SK-N-SH (cell line): ENCODE measurements at regions not wholly inside any gene's neighbourhood (a gene's known extent, or its start where the extent isn't known, plus 50 kb on each side); places are given as distances from the start of the nearest gene placed in this dataset.

ENCODE experiments used
- CTCF ChIA-PET: fragments of 300-600, 350-600 bp; formaldehyde crosslinking; extraction: SDS; loops from one replicate; lab custom pipeline; 2021; lab: Yijun Ruan, JAX
- POLR2A ChIA-PET: fragments of 350-600 bp; sonication (Branson Sonifier 250); formaldehyde crosslinking; extraction: SDS; loops from one replicate; lab custom pipeline; 2020; ENCODE audit warnings: antibody characterized with exemption, inconsistent platforms; lab: Yijun Ruan, JAX
- DNase-seq: peaks from one replicate; pipeline ENCODE4 v3.0.0; 2012
- H2AFZ ChIP-seq: fragments of 200-600 bp; sonication (generic); 2 replicates; pipeline ENCODE4 v1.8.1; 2016; ENCODE audit warnings: antibody characterized with exemption, mild to moderate bottlenecking, low read depth
- H3F3A ChIP-seq: fragments of 200-600 bp; sonication (generic); replicated peaks from 2 replicates; pipeline ENCODE3; 2016; ENCODE audit warnings: antibody characterized with exemption, mild to moderate bottlenecking; ENCODE audit not compliant: insufficient read depth
- H3K27ac ChIP-seq, 2 experiments: fragments of 200-500 bp in 1 of 2; fragments of 200-600 bp in 1 of 2; sonication (Bioruptor generic) in 1 of 2; sonication (generic), shearing (Covaris generic) in 1 of 2; 2 replicates each; pipeline versions ENCODE4 v1.5.1 to v1.6.1; 2014 to 2016; ENCODE audit warnings: low read depth in 2 of 2, inconsistent platforms in 1 of 2, low read length in 1 of 2, mild to moderate bottlenecking in 1 of 2, mixed read lengths in 1 of 2
- H3K27me3 ChIP-seq: fragments of 200-600 bp; sonication (generic), shearing (Covaris generic); 2 replicates; pipeline ENCODE4 v1.6.1; 2016; ENCODE audit warnings: mixed run types; ENCODE audit not compliant: insufficient read depth
- H3K36me3 ChIP-seq, 2 experiments: fragments of 200-500 bp in 1 of 2; fragments of 200-600 bp in 1 of 2; sonication (Bioruptor generic) in 1 of 2; sonication (generic) in 1 of 2; replicated peaks in 1 of 2; 2 replicates each; pipeline versions ENCODE3 to v1.5.1; 2014 to 2016; ENCODE audit warnings: low read length in 1 of 2, mild to moderate bottlenecking in 1 of 2; ENCODE audit not compliant: insufficient read depth in 2 of 2, control insufficient read depth in 1 of 2
- H3K4me1 ChIP-seq, 2 experiments: fragments of 200-500 bp in 1 of 2; fragments of 200-600 bp in 1 of 2; sonication (Bioruptor generic) in 1 of 2; sonication (generic), shearing (Covaris generic) in 1 of 2; 2 replicates each; pipeline versions ENCODE4 v1.5.1 to v1.6.1; 2014 to 2016; ENCODE audit warnings: low read depth in 1 of 2, low read length in 1 of 2, mixed run types in 1 of 2; ENCODE audit not compliant: insufficient read depth in 2 of 2, control insufficient read depth in 1 of 2
- H3K4me2 ChIP-seq: fragments of 200-600 bp; sonication (generic), shearing (Covaris generic); 2 replicates; pipeline ENCODE4 v1.6.1; 2017; ENCODE audit warnings: mixed run types
- H3K4me3 ChIP-seq, 2 experiments: fragments of 200-500 bp in 1 of 2; fragments of 200-600 bp in 1 of 2; sonication (Bioruptor generic) in 1 of 2; sonication (generic), shearing (Covaris generic) in 1 of 2; 2 replicates each; pipeline versions ENCODE4 v1.5.1 to v1.8.1; 2014 to 2016; ENCODE audit warnings: low read depth in 2 of 2, inconsistent platforms in 1 of 2, low read length in 1 of 2, mild to moderate bottlenecking in 1 of 2, mixed read lengths in 1 of 2, moderate library complexity in 1 of 2
- H3K79me2 ChIP-seq: fragments of 200-600 bp; sonication (generic); 2 replicates; pipeline ENCODE4 v1.8.1; 2017; ENCODE audit warnings: mild to moderate bottlenecking; ENCODE audit not compliant: insufficient read depth
- H3K9ac ChIP-seq: fragments of 200-600 bp; sonication (generic); 2 replicates; pipeline ENCODE4 v1.6.1; 2017; ENCODE audit warnings: mixed run types
- H3K9me2 ChIP-seq: fragments of 200-600 bp; sonication (generic); 2 replicates; pipeline ENCODE4 v1.6.1; 2017; ENCODE audit warnings: mixed run types
- H3K9me3 ChIP-seq: fragments of 200-600 bp; sonication (generic); 2 replicates; pipeline ENCODE4 v1.6.1; 2017; ENCODE audit warnings: mixed run types, mild to moderate bottlenecking, moderate library complexity
- H4K20me1 ChIP-seq: fragments of 200-600 bp; sonication (generic); 2 replicates; pipeline ENCODE4 v1.6.1; 2017; ENCODE audit warnings: mild to moderate bottlenecking, mixed run types; ENCODE audit not compliant: insufficient read depth
- EP300 ChIP-seq, 2 experiments: IDR thresholded peaks; 2 replicates each; pipeline versions ENCODE4 v1.4.0 to v1.6.1; 2012; ENCODE audit warnings: borderline replicate concordance in 1 of 2, low read depth in 1 of 2, low read length in 1 of 2
- FOXM1 ChIP-seq: IDR thresholded peaks from 2 replicates; pipeline ENCODE4 v1.4.0; 2012; ENCODE audit warnings: low read depth, mild to moderate bottlenecking
- GABPA ChIP-seq: IDR thresholded peaks from 2 replicates; pipeline ENCODE4 v1.4.0; 2012; ENCODE audit warnings: low read depth, mild to moderate bottlenecking
- GATA2 ChIP-seq: sonication (generic); formaldehyde crosslinking; IDR thresholded peaks from 2 replicates; pipeline ENCODE4 v1.5.0; 2020; ENCODE audit warnings: mild to moderate bottlenecking, missing genetic modification reagents
- MAX ChIP-seq: IDR thresholded peaks from 2 replicates; pipeline ENCODE4 v1.4.0; 2012; ENCODE audit warnings: low read depth
- NRF1 ChIP-seq: IDR thresholded peaks from 2 replicates; pipeline ENCODE4 v1.6.1; 2012; ENCODE audit warnings: low read depth, mild to moderate bottlenecking, low read length
- RAD21 ChIP-seq: IDR thresholded peaks from 2 replicates; pipeline ENCODE4 v1.6.1; 2012; ENCODE audit warnings: mild to moderate bottlenecking, low read length
- RXRA ChIP-seq: IDR thresholded peaks from 2 replicates; pipeline ENCODE4 v1.4.0; 2012; ENCODE audit warnings: low read depth, mild to moderate bottlenecking, borderline replicate concordance
- SMC3 ChIP-seq: IDR thresholded peaks from 2 replicates; pipeline ENCODE4 v1.6.1; 2012; ENCODE audit warnings: low read depth, low read length, improper control_type of control experiment
- TAF1 ChIP-seq: IDR thresholded peaks from 2 replicates; pipeline ENCODE4 v1.6.1; 2012; ENCODE audit warnings: low read depth, mild to moderate bottlenecking, low read length, moderate library complexity, borderline replicate concordance
- TCF12 ChIP-seq: IDR thresholded peaks from 2 replicates; pipeline ENCODE4 v1.4.0; 2012
- TEAD4 ChIP-seq: IDR thresholded peaks from 2 replicates; pipeline ENCODE4 v1.4.0; 2012; ENCODE audit warnings: mild to moderate bottlenecking, borderline replicate concordance; ENCODE audit not compliant: insufficient read depth
- YY1 ChIP-seq: IDR thresholded peaks from 2 replicates; pipeline ENCODE4 v1.4.0; 2012; ENCODE audit warnings: low read depth, mild to moderate bottlenecking
- ZBTB33 ChIP-seq: IDR thresholded peaks from 2 replicates; pipeline ENCODE4 v1.4.0; 2012; ENCODE audit warnings: low read depth, borderline replicate concordance
- WGBS: methylation state at CpG from one replicate; pipeline ENCODE4 v1.1.6; 2017; ENCODE audit warnings: low lambda C conversion rate; 5-methylcytosine and 5-hydroxymethylcytosine counted together

GRCh38 chr5:74556631-74557595 is 83.6 kb downstream of the ENC1 start:
- H3K4me2 ChIP-seq, result no peak overlapping the region
- H3F3A ChIP-seq, result no peaks in the 10 kb centered on the region
- H2AFZ ChIP-seq, result no peak overlapping the region
- peak overlapping the region in 1 of 2 experiments; percentile 88; a peak in 2 of 4 replicates for H3K27ac ChIP-seq
- H3K9me3 ChIP-seq, result no peaks in the 10 kb centered on the region
- DNase-seq, result peak; percentile 37
- no peaks in the 10 kb centered on the region for H3K9me2 ChIP-seq
- H3K9ac ChIP-seq, result no peak overlapping the region
- WGBS, result 59% methylated on average over 6 of the region's 6 CpGs
- TF ChIP-seq TEAD4 (no peak), MAX (no peak), RAD21 (no peak), RXRA (no peak), GABPA (no peak), NRF1 (no peak), ZBTB33 (no peak), TAF1 (no peak), TCF12 (no peak), SMC3 (no peak), EP300 (IDR thresholded peaks at IDR 0.05; ENCODE audit: borderline replicate concordance in 1 of 2, low read depth in 1 of 2, low read length in 1 of 2) (no peak), FOXM1 (no peak)
- H3K4me1 ChIP-seq, result peaks cover 21% of the 10 kb centered on the region in 2 experiments; a peak in 3 of 4 replicates
- H4K20me1 ChIP-seq, result no peaks in the 10 kb centered on the region
- no peaks in the 10 kb centered on the region for H3K79me2 ChIP-seq
- ChIA-PET POLR2A (no interaction called here), CTCF (interaction anchor here (1.2 to 1.3 kb wide), 2 partner anchors 10 to 83 kb away, joined by 3 to 4 read pairs; partner anchors contain the start of gene ENC1)
- no peaks in the 10 kb centered on the region for H3K27me3 ChIP-seq
- no peak overlapping the region for H3K4me3 ChIP-seq
- H3K36me3 ChIP-seq, result no peaks in the 10 kb centered on the region

- 55% methylated on average over 3 of the region's 3 CpGs for WGBS
- H3K9me2 ChIP-seq, result no peaks in the 10 kb centered on the region
- no peak for TF ChIP-seq YY1
- TF ChIP-seq GATA2 (CRISPR knock-in tag), result peak; percentile 56; the same call in 1 of the 2 replicates
- TF ChIP-seq RAD21, result no peak
- TF ChIP-seq, all 33 proteins: peak for 1
- Histone ChIP-seq H3K79me2 (no peaks in the 10 kb centered on the region), H3K4me1 (peaks cover 21% of the 10 kb centered on the region in 2 experiments; a peak in 3 of 4 replicates), H2AFZ (no peak overlapping the region), H3K9ac (no peak overlapping the region), H4K20me1 (no peaks in the 10 kb centered on the region), H3K9me3 (no peaks in the 10 kb centered on the region), H3K27ac (peak overlapping the region in 1 of 2 experiments; percentile 88; a peak in 1 of 4 replicates), H3F3A (no peaks in the 10 kb centered on the region), H3K36me3 (no peaks in the 10 kb centered on the region), H3K4me3 (no peak overlapping the region), H3K4me2 (no peak overlapping the region), H3K27me3 (no peaks in the 10 kb centered on the region)
- POLR2A ChIA-PET, result no interaction called here
- DNase-seq, result peak; percentile 21
- CTCF ChIA-PET, result interaction anchor here (1.2 kb wide), 1 partner anchor 11 kb away, joined by 3 read pairs; no protein-coding TSS in a partner anchor
Observed at GRCh38 chr5:74556006-74556405, 84.5 kb downstream of the ENC1 start.
